ENCODE measurements at regions not wholly inside any gene's neighbourhood (a gene's known extent, or its start where the extent isn't known, plus 50 kb on each side); places are given as distances from the start of the nearest gene placed in this dataset.

DNA sequence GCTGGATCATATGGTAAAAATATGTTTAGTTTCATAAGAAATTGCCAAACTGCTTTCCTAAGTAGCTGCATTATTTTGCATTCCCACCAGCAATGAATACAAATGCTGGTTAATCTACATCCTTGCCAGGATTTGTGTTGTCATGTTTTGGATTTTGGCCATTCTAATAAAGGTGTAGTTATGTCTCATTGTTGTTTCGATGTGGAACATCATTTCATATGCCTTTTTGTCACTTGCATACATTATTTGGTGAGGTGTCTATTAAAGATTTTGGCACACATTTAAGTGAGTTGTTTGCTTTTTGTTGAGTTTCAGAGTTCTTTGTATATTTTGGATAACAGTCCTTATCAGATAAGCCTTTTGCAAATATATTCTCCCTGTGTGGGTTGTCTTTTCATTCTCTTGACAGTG is 299.2 kb upstream of the TFPI start:
- TF ChIP-seq, protein P1, sequence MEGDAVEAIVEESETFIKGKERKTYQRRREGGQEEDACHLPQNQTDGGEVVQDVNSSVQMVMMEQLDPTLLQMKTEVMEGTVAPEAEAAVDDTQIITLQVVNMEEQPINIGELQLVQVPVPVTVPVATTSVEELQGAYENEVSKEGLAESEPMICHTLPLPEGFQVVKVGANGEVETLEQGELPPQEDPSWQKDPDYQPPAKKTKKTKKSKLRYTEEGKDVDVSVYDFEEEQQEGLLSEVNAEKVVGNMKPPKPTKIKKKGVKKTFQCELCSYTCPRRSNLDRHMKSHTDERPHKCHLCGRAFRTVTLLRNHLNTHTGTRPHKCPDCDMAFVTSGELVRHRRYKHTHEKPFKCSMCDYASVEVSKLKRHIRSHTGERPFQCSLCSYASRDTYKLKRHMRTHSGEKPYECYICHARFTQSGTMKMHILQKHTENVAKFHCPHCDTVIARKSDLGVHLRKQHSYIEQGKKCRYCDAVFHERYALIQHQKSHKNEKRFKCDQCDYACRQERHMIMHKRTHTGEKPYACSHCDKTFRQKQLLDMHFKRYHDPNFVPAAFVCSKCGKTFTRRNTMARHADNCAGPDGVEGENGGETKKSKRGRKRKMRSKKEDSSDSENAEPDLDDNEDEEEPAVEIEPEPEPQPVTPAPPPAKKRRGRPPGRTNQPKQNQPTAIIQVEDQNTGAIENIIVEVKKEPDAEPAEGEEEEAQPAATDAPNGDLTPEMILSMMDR (IDR thresholded peaks at IDR 0.05; ENCODE audit: unreplicated experiment): no peak
- Mint-ChIP-seq H3K9me3 (ENCODE audit: unreplicated experiment) (no peaks in the 10 kb centered on the region), H3K4me1 (ENCODE audit: insufficient read depth, unreplicated experiment) (no peaks in the 10 kb centered on the region), H3K36me3 (ENCODE audit: insufficient read depth, unreplicated experiment) (no peaks in the 10 kb centered on the region), H3K27me3 (ENCODE audit: insufficient read depth, unreplicated experiment) (no peaks in the 10 kb centered on the region), H3K4me3 (ENCODE audit: unreplicated experiment) (no peak overlapping the region), H3K27ac (ENCODE audit: low read depth, unreplicated experiment) (no peak overlapping the region)
- intact Hi-C loops (cut with micrococcal nuclease): no loop called here
- DNase-seq (ENCODE audit: unreplicated experiment): no peak
- POLR2A ChIA-PET: no interaction called here
- CTCF ChIA-PET: no interaction called here
- BruUV-seq (replicated peaks): no TSS peak

DNA sequence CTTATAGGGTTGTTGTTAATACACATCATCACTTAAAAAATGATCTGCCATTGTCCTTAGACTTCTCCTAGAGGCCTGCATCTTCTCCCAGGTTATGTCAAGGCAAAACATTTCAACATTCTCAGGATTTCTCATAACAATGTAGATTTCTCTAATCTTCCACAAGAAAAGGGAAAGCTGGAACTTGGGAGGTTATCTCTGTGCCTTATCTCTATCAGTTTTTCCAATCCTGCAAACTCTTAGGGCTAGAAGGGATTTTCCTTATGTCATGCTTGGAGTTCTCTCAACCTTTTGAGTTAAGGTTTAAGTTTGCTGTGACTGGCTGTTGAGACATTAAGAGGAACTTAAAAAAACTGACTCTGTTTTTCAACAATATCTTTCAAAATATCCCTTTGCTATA is 300.6 kb upstream of the TFPI start:
- intact Hi-C loops (cut with micrococcal nuclease): no loop called here
- H3K9me3 Mint-ChIP-seq (ENCODE audit: unreplicated experiment): no peaks in the 10 kb centered on the region
- ChIA-PET CTCF (interaction anchor here (0.7 kb wide), 1 partner anchor 267 kb away, joined by 4 read pairs; no protein-coding TSS in a partner anchor), POLR2A (interaction anchor here (0.7 kb wide), 1 partner anchor 941 kb away, joined by 3 read pairs; no protein-coding TSS in a partner anchor)
- TF ChIP-seq, protein P1 (IDR thresholded peaks at IDR 0.05; ENCODE audit: unreplicated experiment): no peak
- no peak for DNase-seq (ENCODE audit: unreplicated experiment)
- no peaks in the 10 kb centered on the region for H3K36me3 Mint-ChIP-seq (ENCODE audit: insufficient read depth, unreplicated experiment)
- no peaks in the 10 kb centered on the region for H3K4me1 Mint-ChIP-seq (ENCODE audit: insufficient read depth, unreplicated experiment)
- no peak overlapping the region for H3K4me3 Mint-ChIP-seq (ENCODE audit: unreplicated experiment)
- no peak overlapping the region for H3K27ac Mint-ChIP-seq (ENCODE audit: low read depth, unreplicated experiment)
- no peaks in the 10 kb centered on the region for H3K27me3 Mint-ChIP-seq (ENCODE audit: insufficient read depth, unreplicated experiment)
- BruUV-seq (replicated peaks): no TSS peak

DNA sequence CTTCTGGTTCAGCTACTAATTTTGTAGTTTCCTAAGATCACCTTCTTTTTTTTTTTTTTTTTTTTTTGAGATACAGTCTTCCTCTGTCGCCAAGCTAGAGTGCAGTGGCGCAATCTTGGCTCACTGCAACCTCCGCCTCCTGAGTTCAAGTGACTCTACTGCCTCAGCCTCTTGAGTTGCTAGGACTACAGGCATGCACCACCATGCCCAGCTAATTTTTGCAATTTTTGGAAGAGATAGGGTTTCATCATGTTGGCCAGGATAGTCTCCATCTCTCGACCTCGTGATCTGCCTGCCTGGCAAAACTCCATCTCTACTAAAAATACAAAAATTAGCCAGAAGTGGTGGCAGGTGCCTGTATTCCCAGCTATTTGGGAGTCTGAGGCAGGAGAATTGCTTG is 301.5 kb upstream of the TFPI start:
- no TSS peak for BruUV-seq (replicated peaks)
- Mint-ChIP-seq H3K36me3 (ENCODE audit: insufficient read depth, unreplicated experiment) (no peaks in the 10 kb centered on the region), H3K27ac (ENCODE audit: low read depth, unreplicated experiment) (no peak overlapping the region), H3K9me3 (ENCODE audit: unreplicated experiment) (no peaks in the 10 kb centered on the region), H3K27me3 (ENCODE audit: insufficient read depth, unreplicated experiment) (no peaks in the 10 kb centered on the region), H3K4me1 (ENCODE audit: insufficient read depth, unreplicated experiment) (no peaks in the 10 kb centered on the region), H3K4me3 (ENCODE audit: unreplicated experiment) (no peak overlapping the region)
- TF ChIP-seq, protein P1 (IDR thresholded peaks at IDR 0.05; ENCODE audit: unreplicated experiment): no peak
- ChIA-PET CTCF (interaction anchor here (0.7 to 1.2 kb wide), 4 partner anchors 11 to 514 kb away, joined by 4 read pairs; no protein-coding TSS in a partner anchor), POLR2A (no interaction called here)
- intact Hi-C loops (cut with micrococcal nuclease): no loop called here
- DNase-seq (ENCODE audit: unreplicated experiment): no peak

DNA sequence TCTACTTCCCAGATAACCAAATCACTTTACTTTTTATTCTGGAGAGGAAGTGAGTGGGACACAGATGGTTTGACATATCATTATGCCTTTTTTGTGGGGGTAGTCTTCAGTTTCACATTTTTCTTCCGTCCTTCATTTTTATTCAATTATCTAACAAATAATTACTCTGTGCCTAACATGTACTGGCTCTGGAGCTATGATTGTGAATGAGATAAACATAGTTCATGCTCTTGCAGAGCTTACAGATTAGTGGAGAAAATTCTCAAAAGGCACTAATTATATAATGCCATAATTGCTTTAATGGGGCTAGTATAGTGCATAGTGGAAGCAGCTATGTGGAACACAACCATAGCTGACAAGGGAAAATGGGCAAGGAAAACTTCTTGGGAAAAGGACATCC is 303.6 kb upstream of the TFPI start:
- no peaks in the 10 kb centered on the region for H3K27me3 Mint-ChIP-seq (ENCODE audit: insufficient read depth, unreplicated experiment)
- no peaks in the 10 kb centered on the region for H3K9me3 Mint-ChIP-seq (ENCODE audit: unreplicated experiment)
- no peaks in the 10 kb centered on the region for H3K36me3 Mint-ChIP-seq (ENCODE audit: insufficient read depth, unreplicated experiment)
- BruUV-seq (replicated peaks): no TSS peak
- H3K27ac Mint-ChIP-seq (ENCODE audit: low read depth, unreplicated experiment): no peak overlapping the region
- TF ChIP-seq, protein P1 (IDR thresholded peaks at IDR 0.05; ENCODE audit: unreplicated experiment): no peak
- ChIA-PET CTCF (interaction anchor here (0.5 kb wide), 1 partner anchor 60 kb away, joined by 3 read pairs; no protein-coding TSS in a partner anchor), POLR2A (interaction anchor here (0.6 kb wide), 2 partner anchors 650 to 1290 kb away, joined by 3 read pairs; no protein-coding TSS in a partner anchor)
- H3K4me1 Mint-ChIP-seq (ENCODE audit: insufficient read depth, unreplicated experiment): no peaks in the 10 kb centered on the region
- no peak for DNase-seq (ENCODE audit: unreplicated experiment)
- no peak overlapping the region for H3K4me3 Mint-ChIP-seq (ENCODE audit: unreplicated experiment)
- intact Hi-C loops (cut with micrococcal nuclease): no loop called here

Data from MCF 10A (cell line).